ENCODE measurements at regions not wholly inside any gene's neighbourhood (a gene's known extent, or its start where the extent isn't known, plus 50 kb on each side); places are given as distances from the start of the nearest gene placed in this dataset.
A peak's percentile ranks its signal among the peaks of the same experiment; 100 is the strongest.

- Histone ChIP-seq H3K36me3 (no peaks in the 10 kb centered on the region), H3K4me3 (no peak overlapping the region), H3K9me3 (no peaks in the 10 kb centered on the region), H3K27me3 (no peaks in the 10 kb centered on the region), H3K4me1 (no peaks in the 10 kb centered on the region), H3K27ac (no peak overlapping the region)
- ATAC-seq (peak in 3 of 8 donors; percentile 39 to 72 (median 59)), DNase-seq (no peak)
- intact Hi-C loops (cut with DNase I): no loop called here
- no peak for TF ChIP-seq CTCF (IDR thresholded peaks at IDR 0.05)
- 29 to 47% methylated on average over 1 of the region's 1 CpG for WGBS, 2 donors
These were observed 457.4 kb upstream of the TPK1 start for GRCh38 chr7:145293228-145293701.

DNA sequence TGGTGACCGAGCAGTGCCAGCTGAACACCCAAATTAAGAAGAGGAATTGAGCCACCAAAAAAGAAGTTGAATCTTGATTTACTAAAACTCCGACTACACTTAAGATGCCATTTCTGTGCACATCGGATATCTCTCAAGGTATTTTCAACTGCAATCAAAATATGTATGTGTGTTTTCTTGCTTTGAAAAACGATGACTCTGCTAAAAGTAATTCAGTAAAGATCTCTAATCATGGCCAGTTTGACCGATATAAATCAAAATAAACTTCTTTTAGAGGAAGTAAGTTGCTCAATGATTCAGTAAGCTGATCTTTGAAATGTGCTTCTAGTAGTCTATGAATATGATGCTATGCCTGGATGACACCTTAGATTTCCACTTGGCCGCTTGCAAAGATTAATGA, 453.5 kb upstream of the TPK1 start:
- no peaks in the 10 kb centered on the region for H3K36me3 ChIP-seq
- TF ChIP-seq CTCF (IDR thresholded peaks at IDR 0.05): no peak
- H3K4me3 ChIP-seq: no peak overlapping the region
- H3K4me1 ChIP-seq: no peaks in the 10 kb centered on the region
- WGBS, 2 donors: 84 to 87% methylated on average over 6 of the region's 6 CpGs
- DNase-seq: no peak
- H3K27me3 ChIP-seq: no peaks in the 10 kb centered on the region
- no peak for ATAC-seq
- H3K27ac ChIP-seq: no peak overlapping the region
- intact Hi-C loops (cut with DNase I): no loop called here
- peaks cover 0 to 4% (median 0%) of the 10 kb centered on the region in 11 donors for H3K9me3 ChIP-seq

- no peak for TF ChIP-seq CTCF (IDR thresholded peaks at IDR 0.05)
- Histone ChIP-seq H3K9me3 (peaks cover 0 to 61% (median 5%) of the 10 kb centered on the region in 11 donors), H3K4me1 (no peaks in the 10 kb centered on the region), H3K36me3 (no peaks in the 10 kb centered on the region), H3K4me3 (no peak overlapping the region), H3K27ac (no peak overlapping the region), H3K27me3 (no peaks in the 10 kb centered on the region)
- intact Hi-C loops (cut with DNase I): no loop called here
- DNase-seq (no peak), ATAC-seq (no peak)
These were observed 440.3 kb upstream of the TPK1 start for GRCh38 chr7:145276118-145276517.

GRCh38 chr7:145269418-145270161, 433.7 kb upstream of the TPK1 start:
- ATAC-seq: no peak
- intact Hi-C loops (cut with DNase I): no loop called here
- Histone ChIP-seq H3K27ac (no peak overlapping the region), H3K9me3 (peaks cover 0 to 31% (median 0%) of the 10 kb centered on the region in 11 donors), H3K4me3 (no peak overlapping the region), H3K36me3 (no peaks in the 10 kb centered on the region), H3K4me1 (no peaks in the 10 kb centered on the region), H3K27me3 (no peaks in the 10 kb centered on the region)
- no peak for DNase-seq
- WGBS, 2 donors: 84 to 87% methylated on average over 28 of the region's 28 CpGs
- TF ChIP-seq CTCF (IDR thresholded peaks at IDR 0.05): no peak

Data from heart right ventricle (tissue), 16 donors.